IPS-NIHi7 (cell line): ENCODE measurements at regions not wholly inside any gene's neighbourhood (a gene's known extent, or its start where the extent isn't known, plus 50 kb on each side); places are given as distances from the start of the nearest gene placed in this dataset.
A peak's percentile ranks its signal among the peaks of the same experiment; 100 is the strongest.
"Not testable (repeated sequence)": the region's sequence is repeated elsewhere in the genome, so short reads cannot be mapped to it uniquely, and the experiment has no call there.

Experiments used
- DNase-seq: peaks from one replicate; pipeline ENCODE4 v3.0.0; 2012; ENCODE audit warnings: mixed read lengths; ENCODE audit errors: extremely low spot score

- no peak for DNase-seq
Observed at GRCh38 chr16:16879567-16880251, 500.8 kb downstream of the NPIPA7 start.

- no peak for DNase-seq
Observed at GRCh38 chr16:16881814-16882213, 502.9 kb downstream of the NPIPA7 start.

- no peak for DNase-seq
Observed at GRCh38 chr16:16882766-16883165, 503.8 kb downstream of the NPIPA7 start.

- no peak for DNase-seq
Observed at GRCh38 chr16:16884451-16884850, 505.5 kb downstream of the NPIPA7 start.

GRCh38 chr16:16887193-16887592 lies 508.3 kb downstream of the NPIPA7 start:
- no peak for DNase-seq

GRCh38 chr16:16890964-16891363 lies 512.0 kb downstream of the NPIPA7 start:
- DNase-seq, result no peak

GRCh38 chr16:16904601-16905000 lies 525.7 kb downstream of the NPIPA7 start:
- no peak for DNase-seq

- DNase-seq, result no peak
Observed at GRCh38 chr16:16905850-16906249, 526.9 kb downstream of the NPIPA7 start.

- DNase-seq, result no peak
Observed at GRCh38 chr16:16907089-16907488, 528.1 kb downstream of the NPIPA7 start.

- DNase-seq, result no peak
Observed at GRCh38 chr16:16908077-16908476, 529.1 kb downstream of the NPIPA7 start.

GRCh38 chr16:16909126-16909525 lies 530.2 kb downstream of the NPIPA7 start:
- DNase-seq, result no peak

GRCh38 chr16:16910666-16911065 lies 531.7 kb downstream of the NPIPA7 start:
- DNase-seq, result no peak

GRCh38 chr16:16915771-16916170 lies 536.8 kb downstream of the NPIPA7 start:
- DNase-seq, result no peak

GRCh38 chr16:16917191-16917785 lies 538.3 kb downstream of the NPIPA7 start:
- DNase-seq, result no peak

GRCh38 chr16:16923479-16923878 lies 544.5 kb downstream of the NPIPA7 start:
- no peak for DNase-seq

- DNase-seq, result no peak
Observed at GRCh38 chr16:16924613-16925012, 545.7 kb downstream of the NPIPA7 start.

GRCh38 chr16:16925432-16925831 lies 545.3 kb downstream of the XYLT1 start:
- DNase-seq, result no peak

- no peak for DNase-seq
Observed at GRCh38 chr16:16928532-16929109, 542.1 kb downstream of the XYLT1 start.

- no peak for DNase-seq
Observed at GRCh38 chr16:16930309-16931000, 540.3 kb downstream of the XYLT1 start.

- DNase-seq, result peak; percentile 54
Observed at GRCh38 chr16:16933861-16934260, 536.9 kb downstream of the XYLT1 start.

- no peak for DNase-seq
Observed at GRCh38 chr16:16934660-16935059, 536.1 kb downstream of the XYLT1 start.

- DNase-seq, result not testable (repeated sequence)
Observed at GRCh38 chr16:16935909-16936308, 534.9 kb downstream of the XYLT1 start.

GRCh38 chr16:16937576-16937975 lies 533.2 kb downstream of the XYLT1 start:
- DNase-seq, result no peak
